HepG2 (cell line): ENCODE measurements at regions not wholly inside any gene's neighbourhood (a gene's known extent, or its start where the extent isn't known, plus 50 kb on each side); places are given as distances from the start of the nearest gene placed in this dataset.

Experiments
- ATAC-seq: fragments of 200-7000 bp; cut with Tn5 transposase; 3 replicates; pipeline ENCODE4 v1.9.1; 2020; ENCODE audit warnings: mild to moderate bottlenecking, moderate library complexity
- BruUV-seq: library from RNA; stranded (reverse); fragments of 400-500 nt; replicated peaks from 2 replicates; lab custom pipeline; 2021; lab: Mats Ljungman, UMichigan
- CTCF ChIA-PET: fragments of 300-600 bp; formaldehyde crosslinking; extraction: SDS; loops from one replicate; lab custom pipeline; 2021; ENCODE audit warnings: low total read pairs, inconsistent platforms, low intra/inter-chr PET ratio; lab: Yijun Ruan, JAX
- POLR2A ChIA-PET: fragments of 350-600 bp; sonication (Branson Sonifier 250); formaldehyde crosslinking; loops from one replicate; lab custom pipeline; 2020; ENCODE audit warnings: antibody characterized with exemption, inconsistent platforms; lab: Yijun Ruan, JAX
- DNase-seq: peaks from one replicate; pipeline ENCODE4 v3.0.0-alpha.2; 2015; ENCODE audit warnings: low spot score
- FAIRE-seq: peaks from 3 replicates; lab custom pipeline; 2011; peaks lifted over from hg19 to GRCh38; lab: Jason Lieb, UNC
- H2AFZ ChIP-seq: one replicate; pipeline ENCODE4 v1.6.1; 2011; ENCODE audit warnings: low read length, inconsistent platforms
- H3K27ac ChIP-seq: fragments of 300-600 bp; 3 replicates; pipeline ENCODE4 v1.8.0; 2011; ENCODE audit warnings: mixed run types, mild to moderate bottlenecking, mixed read lengths, low read length, inconsistent platforms; ENCODE audit not compliant: insufficient read depth; ENCODE audit errors: extremely low read length
- H3K27me3 ChIP-seq, 2 experiments: fragments of 200-600 bp in 1 of 2; 2 replicates in 1 of 2; 3 replicates in 1 of 2; pipeline versions ENCODE4 v1.6.0 to v1.8.0; 2011; ENCODE audit warnings: low read length in 2 of 2, mild to moderate bottlenecking in 2 of 2, moderate library complexity in 2 of 2, inconsistent platforms in 1 of 2; ENCODE audit not compliant: insufficient read depth in 2 of 2, control insufficient read depth in 1 of 2
- H3K36me3 ChIP-seq, 2 experiments: fragments of 200-600 bp in 1 of 2; replicated peaks in 1 of 2; 2 replicates in 1 of 2; 3 replicates in 1 of 2; pipeline versions ENCODE4 v1.5.1 to v1.8.0; 2011; ENCODE audit warnings: low read length in 2 of 2, inconsistent platforms in 1 of 2; ENCODE audit not compliant: insufficient read depth in 2 of 2, control insufficient read depth in 1 of 2
- H3K4me1 ChIP-seq: 2 replicates; pipeline ENCODE4 v1.5.1; 2012; ENCODE audit warnings: low read length, inconsistent platforms; ENCODE audit not compliant: insufficient read depth
- H3K4me2 ChIP-seq: 2 replicates; pipeline ENCODE4 v1.6.0; 2011; ENCODE audit warnings: low read depth, low read length, inconsistent platforms
- H3K4me3 ChIP-seq, 3 experiments: fragments of 200-600 bp in 1 of 3; sonication (generic), shearing (Covaris generic) in 1 of 3; replicated peaks in 1 of 3; 2 replicates each; pipeline ENCODE4 v1.5.1; 2011 to 2016; ENCODE audit warnings: low read length in 3 of 3, inconsistent platforms in 2 of 3, low read depth in 2 of 3, mild to moderate bottlenecking in 2 of 3, control low read depth in 1 of 3, mixed read lengths in 1 of 3; ENCODE audit not compliant: insufficient read depth in 1 of 3
- H3K79me2 ChIP-seq: one replicate; pipeline ENCODE4 v1.6.1; 2011; ENCODE audit warnings: low read length, inconsistent platforms; ENCODE audit not compliant: insufficient read depth
- H3K9ac ChIP-seq: 2 replicates; pipeline ENCODE4 v1.6.0; 2011; ENCODE audit warnings: mild to moderate bottlenecking, low read depth, low read length, inconsistent platforms; ENCODE audit not compliant: insufficient read depth
- H3K9me3 ChIP-seq: 2 replicates; pipeline ENCODE4 v1.5.1; 2012; ENCODE audit warnings: mild to moderate bottlenecking, low read length
- H4K20me1 ChIP-seq: 2 replicates; pipeline ENCODE4 v1.6.0; 2011; ENCODE audit warnings: inconsistent platforms, mild to moderate bottlenecking, low read length, moderate library complexity; ENCODE audit not compliant: insufficient read depth
- ARNTL ChIP-seq: sonication (generic); formaldehyde crosslinking; IDR thresholded peaks from 2 replicates; pipeline ENCODE4 v1.4.0; 2020; ENCODE audit warnings: mild to moderate bottlenecking, missing genetic modification reagents
- CSRNP2 ChIP-seq: sonication (generic); formaldehyde crosslinking; conservative IDR thresholded peaks from 2 replicates; pipeline ENCODE4 v1.8.0; 2022; ENCODE audit warnings: low read depth, missing genetic modification reagents
- MAFF ChIP-seq: IDR thresholded peaks from 2 replicates; pipeline ENCODE4 v1.6.1; 2011; ENCODE audit warnings: low read depth, low read length, improper control_type of control experiment
- MAFK ChIP-seq, 2 experiments: IDR thresholded peaks in 1 of 2; conservative IDR thresholded peaks in 1 of 2; 2 replicates each; pipeline ENCODE4 v1.6.1; 2011; ENCODE audit warnings: improper control_type of control experiment in 2 of 2, low read length in 2 of 2
- ZFP1 ChIP-seq: IDR thresholded peaks from 2 replicates; pipeline ENCODE4 v1.6.1; 2016
- ZKSCAN8 ChIP-seq: IDR thresholded peaks from 2 replicates; pipeline ENCODE4 v1.6.1; 2016; ENCODE audit warnings: borderline replicate concordance, missing genetic modification reagents, missing compliant biosample characterization
- ZNF510 ChIP-seq: sonication (generic); formaldehyde crosslinking; IDR thresholded peaks from 2 replicates; pipeline ENCODE4 v1.4.0; 2020; ENCODE audit warnings: low read depth, mild to moderate bottlenecking, missing genetic modification reagents
- ZNF691 ChIP-seq: sonication (generic); formaldehyde crosslinking; IDR thresholded peaks from 2 replicates; pipeline ENCODE4 v1.4.0; 2020; ENCODE audit warnings: missing genetic modification reagents, low read depth, mild to moderate bottlenecking, borderline replicate concordance
- ZNF703 ChIP-seq: sonication (generic); formaldehyde crosslinking; IDR thresholded peaks from 2 replicates; pipeline ENCODE4 v1.5.1; 2020; ENCODE audit warnings: missing genetic modification reagents, mild to moderate bottlenecking, moderate library complexity, borderline replicate concordance
- WGBS: methylation state at CpG from one replicate; pipeline ENCODE4 v1.1.6; 2017; ENCODE audit warnings: low lambda C conversion rate; 5-methylcytosine and 5-hydroxymethylcytosine counted together
- in situ Hi-C: cut with HindIII; loops from 2 replicates; pipeline ENCODE4 v1.10.0; 2017; ENCODE audit warnings: low pct_unique_long_range_greater_than_20kb; ENCODE audit not compliant: extremely low pct_ligation_motif_present
- intact Hi-C: fragments of 100-400 bp; cut with micrococcal nuclease; formaldehyde crosslinking; loops from one replicate; pipeline ENCODE4 v1.10.0; 2022; ENCODE audit not compliant: unreplicated experiment

- H3K9ac ChIP-seq = no peak overlapping the region
- FAIRE-seq (no peak), DNase-seq (no peak), ATAC-seq (no peak)
- H3K79me2 ChIP-seq = no peaks in the 10 kb centered on the region
- in situ Hi-C loops = no loop called here
- H2AFZ ChIP-seq = peak overlapping the region; percentile 15
- H3K4me2 ChIP-seq = no peak overlapping the region
- ChIA-PET CTCF (no interaction called here), POLR2A (no interaction called here)
- H3K36me3 ChIP-seq = no peaks in the 10 kb centered on the region
- no peaks in the 10 kb centered on the region for H3K27me3 ChIP-seq
- WGBS = 54% methylated on average over 2 of the region's 2 CpGs
- intact Hi-C loops = no loop called here
- no peaks in the 10 kb centered on the region for H3K4me1 ChIP-seq
- BruUV-seq = no TSS peak
- no peak overlapping the region for H3K27ac ChIP-seq
- no peaks in the 10 kb centered on the region for H4K20me1 ChIP-seq
- no peak for TF ChIP-seq ZNF510 (CRISPR knock-in tag)
- no peak for TF ChIP-seq CSRNP2 (CRISPR knock-in tag)
- no peak for TF ChIP-seq ARNTL
- no peak for TF ChIP-seq ZFP1
- TF ChIP-seq MAFK (conservative IDR thresholded peaks at IDR 0.05 in 1 of 2, IDR thresholded peaks at IDR 0.05 in 1 of 2; ENCODE audit: low read length in 2 of 2) = peak; percentile 33 to 77; a peak in 3 of 4 replicates
- TF ChIP-seq ZNF703 (CRISPR knock-in tag) = no peak
- no peak for TF ChIP-seq ZNF691 (CRISPR knock-in tag)
- no peak for TF ChIP-seq ZKSCAN8 (CRISPR knock-in tag)
- TF ChIP-seq MAFF = peak; percentile 64
- H3K9me3 ChIP-seq = no peaks in the 10 kb centered on the region
- H3K4me3 ChIP-seq = no peak overlapping the region
Measured at GRCh38 chr3:95453242-95453641, 1361.2 kb upstream of the EPHA6 start.
